ENCODE measurements at regions not wholly inside any gene's neighbourhood (a gene's known extent, or its start where the extent isn't known, plus 50 kb on each side); places are given as distances from the start of the nearest gene placed in this dataset.

GRCh38 chr3:6532101-6532500 is 328.8 kb upstream of the GRM7 start:
- DNase-seq: no peak

GRCh38 chr3:6540981-6541380 is 319.9 kb upstream of the GRM7 start:
- DNase-seq: no peak

- no peak for DNase-seq
Observed at GRCh38 chr3:6542795-6543194, 318.1 kb upstream of the GRM7 start.

GRCh38 chr3:6549296-6549695 is 311.6 kb upstream of the GRM7 start:
- no peak for DNase-seq

- no peak for DNase-seq
Observed at GRCh38 chr3:6551165-6551564, 309.8 kb upstream of the GRM7 start.

GRCh38 chr3:6560259-6560658 is 300.7 kb upstream of the GRM7 start:
- no peak for DNase-seq

- no peak for DNase-seq
Observed at GRCh38 chr3:6567241-6567640, 293.7 kb upstream of the GRM7 start.

- DNase-seq: no peak
Observed at GRCh38 chr3:6568999-6569493, 291.9 kb upstream of the GRM7 start.

GRCh38 chr3:6571448-6571847 is 289.5 kb upstream of the GRM7 start:
- no peak for DNase-seq

GRCh38 chr3:6577584-6577983 is 283.3 kb upstream of the GRM7 start:
- DNase-seq: no peak

- DNase-seq: no peak
Observed at GRCh38 chr3:6578526-6578925, 282.4 kb upstream of the GRM7 start.

- no peak for DNase-seq
Observed at GRCh38 chr3:6580808-6581207, 280.1 kb upstream of the GRM7 start.

- DNase-seq: no peak
Observed at GRCh38 chr3:6585360-6585759, 275.6 kb upstream of the GRM7 start.

- no peak for DNase-seq
Observed at GRCh38 chr3:6600237-6600636, 260.7 kb upstream of the GRM7 start.

- DNase-seq: no peak
Observed at GRCh38 chr3:6601374-6601773, 259.5 kb upstream of the GRM7 start.

GRCh38 chr3:6602329-6602728 is 258.6 kb upstream of the GRM7 start:
- no peak for DNase-seq

- DNase-seq: no peak
Observed at GRCh38 chr3:6605227-6605626, 255.7 kb upstream of the GRM7 start.

GRCh38 chr3:6608843-6609242 is 252.1 kb upstream of the GRM7 start:
- DNase-seq: no peak

GRCh38 chr3:6612034-6612616 is 248.8 kb upstream of the GRM7 start:
- DNase-seq: no peak

GRCh38 chr3:6622260-6622659 is 238.7 kb upstream of the GRM7 start:
- DNase-seq: no peak

GRCh38 chr3:6622712-6623111 is 238.2 kb upstream of the GRM7 start:
- DNase-seq: no peak

- DNase-seq: no peak
Observed at GRCh38 chr3:6631376-6631775, 229.5 kb upstream of the GRM7 start.

- DNase-seq: no peak
Observed at GRCh38 chr3:6640907-6641306, 220.0 kb upstream of the GRM7 start.

- DNase-seq: no peak
Observed at GRCh38 chr3:6644070-6644929, 216.6 kb upstream of the GRM7 start.

- DNase-seq: no peak
Observed at GRCh38 chr3:6654670-6655069, 206.2 kb upstream of the GRM7 start.

Data from activated CD4-positive, alpha-beta T cell treated with anti-CD3 and anti-CD28 coated beads, Interleukin-2, amount 50 U/mL, for 48 hours (primary cell).